ENCODE measurements at regions not wholly inside any gene's neighbourhood (a gene's known extent, or its start where the extent isn't known, plus 50 kb on each side); places are given as distances from the start of the nearest gene placed in this dataset.

DNA sequence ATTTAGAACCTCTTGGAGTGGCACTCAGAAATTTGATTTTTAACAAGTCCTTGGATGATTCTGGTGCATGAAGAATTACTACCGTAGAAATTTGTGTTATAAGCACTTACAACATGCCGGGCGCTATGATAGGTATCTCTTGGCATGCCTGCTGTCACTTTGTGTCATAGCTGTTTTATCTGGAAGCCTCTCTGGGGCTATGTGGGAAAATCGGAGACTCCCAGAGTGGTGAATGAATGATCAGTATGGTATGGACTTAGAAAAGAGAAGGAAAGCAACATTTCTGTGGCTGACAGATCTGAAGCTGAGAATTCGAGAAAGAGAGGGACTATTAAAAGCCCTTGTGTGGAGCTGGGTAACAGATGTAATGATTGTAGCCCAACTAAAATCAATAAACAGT is 177.4 kb upstream of the MAMLD1 start:
- Histone ChIP-seq H3K4me3 (replicated peaks; ENCODE audit: insufficient read depth, low read length) (no peak overlapping the region), H3K27ac (replicated peaks) (no peak overlapping the region), H3K27me3 (ENCODE audit: insufficient read depth, poor library complexity, severe bottlenecking) (no peaks in the 10 kb centered on the region)
- no peak for DNase-seq (ENCODE audit: low read depth in 1 of 2, low spot score in 1 of 2)
- TF ChIP-seq SPI1 (IDR thresholded peaks at IDR 0.05; ENCODE audit: borderline replicate concordance, low read depth): no peak

DNA sequence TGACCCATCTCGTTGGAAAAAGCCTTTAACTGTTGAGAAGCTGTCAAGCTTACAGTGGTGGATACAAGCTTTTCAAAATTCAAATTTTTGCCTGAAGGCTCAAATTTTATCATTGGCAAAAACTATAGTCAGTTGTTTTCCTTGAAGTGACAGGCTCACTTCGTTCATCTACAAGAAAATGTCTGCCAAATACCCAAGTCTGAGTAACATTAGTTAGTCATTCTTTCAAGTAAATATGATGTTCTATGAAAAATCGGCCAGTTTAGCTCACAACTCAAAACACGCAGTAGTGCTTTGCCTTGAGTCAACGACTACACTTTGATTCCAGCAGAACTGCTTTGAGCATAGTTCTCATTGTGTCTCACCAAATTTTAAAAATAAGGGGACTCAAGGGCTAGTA is 170.3 kb upstream of the MAMLD1 start:
- TF ChIP-seq POLR2AphosphoS5 (IDR thresholded peaks at IDR 0.05; ENCODE audit: low read depth): no peak
- TF ChIP-seq, protein P1, sequence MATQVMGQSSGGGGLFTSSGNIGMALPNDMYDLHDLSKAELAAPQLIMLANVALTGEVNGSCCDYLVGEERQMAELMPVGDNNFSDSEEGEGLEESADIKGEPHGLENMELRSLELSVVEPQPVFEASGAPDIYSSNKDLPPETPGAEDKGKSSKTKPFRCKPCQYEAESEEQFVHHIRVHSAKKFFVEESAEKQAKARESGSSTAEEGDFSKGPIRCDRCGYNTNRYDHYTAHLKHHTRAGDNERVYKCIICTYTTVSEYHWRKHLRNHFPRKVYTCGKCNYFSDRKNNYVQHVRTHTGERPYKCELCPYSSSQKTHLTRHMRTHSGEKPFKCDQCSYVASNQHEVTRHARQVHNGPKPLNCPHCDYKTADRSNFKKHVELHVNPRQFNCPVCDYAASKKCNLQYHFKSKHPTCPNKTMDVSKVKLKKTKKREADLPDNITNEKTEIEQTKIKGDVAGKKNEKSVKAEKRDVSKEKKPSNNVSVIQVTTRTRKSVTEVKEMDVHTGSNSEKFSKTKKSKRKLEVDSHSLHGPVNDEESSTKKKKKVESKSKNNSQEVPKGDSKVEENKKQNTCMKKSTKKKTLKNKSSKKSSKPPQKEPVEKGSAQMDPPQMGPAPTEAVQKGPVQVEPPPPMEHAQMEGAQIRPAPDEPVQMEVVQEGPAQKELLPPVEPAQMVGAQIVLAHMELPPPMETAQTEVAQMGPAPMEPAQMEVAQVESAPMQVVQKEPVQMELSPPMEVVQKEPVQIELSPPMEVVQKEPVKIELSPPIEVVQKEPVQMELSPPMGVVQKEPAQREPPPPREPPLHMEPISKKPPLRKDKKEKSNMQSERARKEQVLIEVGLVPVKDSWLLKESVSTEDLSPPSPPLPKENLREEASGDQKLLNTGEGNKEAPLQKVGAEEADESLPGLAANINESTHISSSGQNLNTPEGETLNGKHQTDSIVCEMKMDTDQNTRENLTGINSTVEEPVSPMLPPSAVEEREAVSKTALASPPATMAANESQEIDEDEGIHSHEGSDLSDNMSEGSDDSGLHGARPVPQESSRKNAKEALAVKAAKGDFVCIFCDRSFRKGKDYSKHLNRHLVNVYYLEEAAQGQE (IDR thresholded peaks at IDR 0.05; ENCODE audit: insufficient replicate concordance, low read depth): no peak
- TF ChIP-seq, protein P2, sequence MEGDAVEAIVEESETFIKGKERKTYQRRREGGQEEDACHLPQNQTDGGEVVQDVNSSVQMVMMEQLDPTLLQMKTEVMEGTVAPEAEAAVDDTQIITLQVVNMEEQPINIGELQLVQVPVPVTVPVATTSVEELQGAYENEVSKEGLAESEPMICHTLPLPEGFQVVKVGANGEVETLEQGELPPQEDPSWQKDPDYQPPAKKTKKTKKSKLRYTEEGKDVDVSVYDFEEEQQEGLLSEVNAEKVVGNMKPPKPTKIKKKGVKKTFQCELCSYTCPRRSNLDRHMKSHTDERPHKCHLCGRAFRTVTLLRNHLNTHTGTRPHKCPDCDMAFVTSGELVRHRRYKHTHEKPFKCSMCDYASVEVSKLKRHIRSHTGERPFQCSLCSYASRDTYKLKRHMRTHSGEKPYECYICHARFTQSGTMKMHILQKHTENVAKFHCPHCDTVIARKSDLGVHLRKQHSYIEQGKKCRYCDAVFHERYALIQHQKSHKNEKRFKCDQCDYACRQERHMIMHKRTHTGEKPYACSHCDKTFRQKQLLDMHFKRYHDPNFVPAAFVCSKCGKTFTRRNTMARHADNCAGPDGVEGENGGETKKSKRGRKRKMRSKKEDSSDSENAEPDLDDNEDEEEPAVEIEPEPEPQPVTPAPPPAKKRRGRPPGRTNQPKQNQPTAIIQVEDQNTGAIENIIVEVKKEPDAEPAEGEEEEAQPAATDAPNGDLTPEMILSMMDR (IDR thresholded peaks at IDR 0.05; ENCODE audit: insufficient read depth, low read length): no peak
- TF ChIP-seq GABPA (IDR thresholded peaks at IDR 0.05; ENCODE audit: low read depth): no peak
- TF ChIP-seq SPI1 (IDR thresholded peaks at IDR 0.05; ENCODE audit: borderline replicate concordance, low read depth): no peak
- H3K27ac ChIP-seq (replicated peaks): no peak overlapping the region
- H3K4me3 ChIP-seq (replicated peaks; ENCODE audit: insufficient read depth, low read length): no peak overlapping the region
- DNase-seq (ENCODE audit: low read depth in 1 of 2, low spot score in 1 of 2): no peak
- H3K27me3 ChIP-seq (ENCODE audit: insufficient read depth, poor library complexity, severe bottlenecking): no peaks in the 10 kb centered on the region

DNA sequence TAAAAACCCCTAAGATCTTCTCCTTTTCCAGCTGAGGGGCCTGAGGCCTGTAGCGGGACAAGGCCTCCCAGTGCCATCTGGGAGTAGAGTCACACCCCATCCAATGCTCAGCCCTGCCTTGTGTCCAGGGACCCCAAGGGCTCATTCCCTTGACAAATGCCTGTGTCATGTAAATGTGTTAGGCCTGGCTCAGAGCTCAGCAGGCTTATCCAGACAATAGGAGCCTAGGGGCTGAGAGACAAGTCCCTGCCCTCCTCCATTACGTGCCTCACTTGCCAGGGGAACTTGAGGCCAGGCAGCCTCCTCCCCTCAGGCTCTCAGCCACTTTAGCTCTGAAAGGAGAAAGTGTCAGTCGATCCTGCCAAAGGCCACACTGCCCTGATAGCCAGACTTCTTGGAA is 166.8 kb upstream of the MAMLD1 start:
- no peaks in the 10 kb centered on the region for H3K27me3 ChIP-seq (ENCODE audit: insufficient read depth, poor library complexity, severe bottlenecking)
- no peak for DNase-seq (ENCODE audit: low read depth in 1 of 2, low spot score in 1 of 2)
- no peak overlapping the region for H3K4me3 ChIP-seq (replicated peaks; ENCODE audit: insufficient read depth, low read length)
- TF ChIP-seq, protein P2 (IDR thresholded peaks at IDR 0.05; ENCODE audit: insufficient read depth, low read length): no peak
- TF ChIP-seq SPI1 (IDR thresholded peaks at IDR 0.05; ENCODE audit: borderline replicate concordance, low read depth) (no peak), POLR2AphosphoS5 (IDR thresholded peaks at IDR 0.05; ENCODE audit: low read depth) (no peak), GABPA (IDR thresholded peaks at IDR 0.05; ENCODE audit: low read depth) (no peak)
- TF ChIP-seq, protein P1 (IDR thresholded peaks at IDR 0.05; ENCODE audit: insufficient replicate concordance, low read depth): no peak
- no peak overlapping the region for H3K27ac ChIP-seq (replicated peaks)

DNA sequence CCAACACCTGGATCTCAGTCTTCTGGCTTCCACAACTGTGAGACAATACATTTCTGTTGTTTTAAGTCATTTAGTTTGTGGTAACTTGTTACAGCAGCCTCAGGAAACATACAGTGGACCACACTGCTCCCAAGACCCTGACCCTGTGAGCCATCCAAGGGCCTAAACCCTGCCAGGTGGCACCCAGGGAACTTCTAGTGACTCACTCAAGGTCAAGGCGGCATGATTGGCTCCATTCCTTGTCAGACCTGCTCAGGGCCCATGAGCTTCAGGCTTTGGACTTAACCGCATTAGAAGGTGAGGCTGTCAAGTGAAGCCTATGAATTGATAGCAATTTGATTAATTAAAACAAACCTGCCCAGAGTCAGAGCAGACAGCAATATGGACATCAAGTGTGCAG is 165.7 kb upstream of the MAMLD1 start:
- TF ChIP-seq, protein P1 (IDR thresholded peaks at IDR 0.05; ENCODE audit: insufficient replicate concordance, low read depth): no peak
- TF ChIP-seq POLR2AphosphoS5 (IDR thresholded peaks at IDR 0.05; ENCODE audit: low read depth): no peak
- TF ChIP-seq, protein P2 (IDR thresholded peaks at IDR 0.05; ENCODE audit: insufficient read depth, low read length): no peak
- no peak for TF ChIP-seq SPI1 (IDR thresholded peaks at IDR 0.05; ENCODE audit: borderline replicate concordance, low read depth)
- no peak for TF ChIP-seq GABPA (IDR thresholded peaks at IDR 0.05; ENCODE audit: low read depth)
- Histone ChIP-seq H3K4me3 (replicated peaks; ENCODE audit: insufficient read depth, low read length) (no peak overlapping the region), H3K27ac (replicated peaks) (no peak overlapping the region), H3K27me3 (ENCODE audit: insufficient read depth, poor library complexity, severe bottlenecking) (no peaks in the 10 kb centered on the region)
- DNase-seq (ENCODE audit: low read depth in 1 of 2, low spot score in 1 of 2): no peak
